ENCODE measurements at regions not wholly inside any gene's neighbourhood (a gene's known extent, or its start where the extent isn't known, plus 50 kb on each side); places are given as distances from the start of the nearest gene placed in this dataset.

DNA sequence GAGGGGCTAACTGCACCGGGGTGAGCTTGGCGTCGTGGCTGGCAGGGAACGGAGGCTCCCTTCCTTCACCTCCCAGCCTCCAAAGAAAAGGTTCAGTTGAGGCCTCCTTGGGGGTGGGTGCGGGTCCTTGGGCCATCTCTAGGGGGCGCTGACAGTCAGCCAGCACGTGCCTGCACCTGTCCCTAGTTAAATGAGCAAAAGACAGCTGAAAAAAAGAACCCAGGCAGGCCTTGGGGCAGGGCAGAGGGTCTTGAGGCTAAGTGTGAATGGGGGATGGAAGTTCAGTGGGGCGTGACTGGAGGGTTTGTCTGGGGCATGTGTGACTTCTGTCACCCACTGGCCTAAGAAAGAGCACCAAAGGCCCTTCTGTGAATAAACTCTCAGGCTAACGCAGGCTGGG lies 56.4 kb downstream of the ZFP36L2 start:
- TF ChIP-seq, protein P1, sequence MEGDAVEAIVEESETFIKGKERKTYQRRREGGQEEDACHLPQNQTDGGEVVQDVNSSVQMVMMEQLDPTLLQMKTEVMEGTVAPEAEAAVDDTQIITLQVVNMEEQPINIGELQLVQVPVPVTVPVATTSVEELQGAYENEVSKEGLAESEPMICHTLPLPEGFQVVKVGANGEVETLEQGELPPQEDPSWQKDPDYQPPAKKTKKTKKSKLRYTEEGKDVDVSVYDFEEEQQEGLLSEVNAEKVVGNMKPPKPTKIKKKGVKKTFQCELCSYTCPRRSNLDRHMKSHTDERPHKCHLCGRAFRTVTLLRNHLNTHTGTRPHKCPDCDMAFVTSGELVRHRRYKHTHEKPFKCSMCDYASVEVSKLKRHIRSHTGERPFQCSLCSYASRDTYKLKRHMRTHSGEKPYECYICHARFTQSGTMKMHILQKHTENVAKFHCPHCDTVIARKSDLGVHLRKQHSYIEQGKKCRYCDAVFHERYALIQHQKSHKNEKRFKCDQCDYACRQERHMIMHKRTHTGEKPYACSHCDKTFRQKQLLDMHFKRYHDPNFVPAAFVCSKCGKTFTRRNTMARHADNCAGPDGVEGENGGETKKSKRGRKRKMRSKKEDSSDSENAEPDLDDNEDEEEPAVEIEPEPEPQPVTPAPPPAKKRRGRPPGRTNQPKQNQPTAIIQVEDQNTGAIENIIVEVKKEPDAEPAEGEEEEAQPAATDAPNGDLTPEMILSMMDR (IDR thresholded peaks at IDR 0.05; ENCODE audit: poor library complexity): peak; percentile 38
- TF ChIP-seq EZH2 (IDR thresholded peaks at IDR 0.05; ENCODE audit: borderline replicate concordance): no peak
